Neural cell (in vitro differentiated cells): ENCODE measurements at regions not wholly inside any gene's neighbourhood (a gene's known extent, or its start where the extent isn't known, plus 50 kb on each side); places are given as distances from the start of the nearest gene placed in this dataset.

ENCODE experiments used
- H2AFZ ChIP-seq: fragments of 200-600, 300-800 bp; sonication (generic), shearing (Covaris generic); 2 replicates; pipeline ENCODE4 v1.6.0; 2014; ENCODE audit warnings: low read depth, mild to moderate bottlenecking, antibody characterized with exemption, low read length, moderate library complexity
- H3F3A ChIP-seq: fragments of 200-600 bp; shearing (Covaris generic); 2 replicates; pipeline ENCODE4 v1.6.1; 2016; ENCODE audit warnings: mild to moderate bottlenecking, moderate library complexity, mixed read lengths, antibody characterized with exemption, low read length; ENCODE audit not compliant: insufficient read depth, poor library complexity, severe bottlenecking
- H3K27ac ChIP-seq: fragments of 200-600, 300-800 bp; sonication (generic), shearing (Covaris generic); 2 replicates; pipeline ENCODE4 v1.5.1; 2014; ENCODE audit warnings: mild to moderate bottlenecking, low read length, moderate library complexity
- H3K27me3 ChIP-seq: fragments of 300-800, 200-600 bp; sonication (generic), shearing (Covaris generic); 2 replicates; pipeline ENCODE4 v1.6.0; 2014; ENCODE audit warnings: mild to moderate bottlenecking, low read depth, low read length, moderate library complexity; ENCODE audit not compliant: insufficient read depth
- H3K36me3 ChIP-seq: fragments of 300-800, 200-600 bp; sonication (generic), shearing (Covaris generic); 2 replicates; pipeline ENCODE4 v1.5.1; 2014; ENCODE audit warnings: mild to moderate bottlenecking, antibody characterized with exemption, low read length, moderate library complexity; ENCODE audit not compliant: insufficient read depth
- H3K4me2 ChIP-seq: fragments of 300-800, 200-600 bp; sonication (generic), shearing (Covaris generic); 2 replicates; pipeline ENCODE4 v1.6.0; 2014; ENCODE audit warnings: mild to moderate bottlenecking, low read length
- H3K4me3 ChIP-seq: fragments of 300-800, 200-600 bp; sonication (generic), shearing (Covaris generic); 2 replicates; pipeline ENCODE4 v1.5.1; 2014; ENCODE audit warnings: mild to moderate bottlenecking, low read length, moderate library complexity
- H3K79me2 ChIP-seq: fragments of 200-600 bp; shearing (Covaris generic); replicated peaks from 2 replicates; pipeline ENCODE4 v1.6.0; 2014; ENCODE audit warnings: mild to moderate bottlenecking, low read length, moderate library complexity; ENCODE audit not compliant: insufficient read depth
- H3K9ac ChIP-seq: fragments of 300-800, 200-600 bp; sonication (generic), shearing (Covaris generic); 2 replicates; pipeline ENCODE4 v1.6.1; 2016; ENCODE audit warnings: mild to moderate bottlenecking, low read length, mixed read lengths
- H3K9me2 ChIP-seq: fragments of 200-600 bp; shearing (Covaris generic); 2 replicates; pipeline ENCODE4 v1.6.1; 2016; ENCODE audit warnings: mild to moderate bottlenecking, low read length, mixed read lengths; ENCODE audit not compliant: insufficient read depth
- H3K9me3 ChIP-seq: fragments of 200-600, 300-800 bp; sonication (generic), shearing (Covaris generic); 2 replicates; pipeline ENCODE4 v1.6.1; 2016; ENCODE audit warnings: mild to moderate bottlenecking, mixed run types, low read length, moderate library complexity, mixed read lengths
- H4K20me1 ChIP-seq: fragments of 200-600 bp; shearing (Covaris generic); 2 replicates; pipeline ENCODE4 v1.6.1; 2016; ENCODE audit warnings: mild to moderate bottlenecking, mixed run types; ENCODE audit not compliant: insufficient read depth
- CTCF ChIP-seq: fragments of 450-650 bp; IDR thresholded peaks from 2 replicates; pipeline ENCODE4 v1.5.1; 2014; ENCODE audit warnings: antibody characterized with exemption, mild to moderate bottlenecking, moderate library complexity; ENCODE audit not compliant: poor library complexity, severe bottlenecking
- EP300 ChIP-seq: fragments of 450-650 bp; conservative IDR thresholded peaks from 2 replicates; pipeline ENCODE4 v1.6.1; 2014; ENCODE audit warnings: antibody characterized with exemption, mild to moderate bottlenecking, moderate library complexity; ENCODE audit not compliant: poor library complexity, severe bottlenecking
- EZH2 ChIP-seq: fragments of 200-600, 300-800 bp; shearing (Covaris generic), sonication (generic); IDR thresholded peaks from 2 replicates; pipeline ENCODE4 v1.6.1; 2014; ENCODE audit warnings: antibody characterized with exemption, low read length, borderline replicate concordance, mild to moderate bottlenecking; ENCODE audit not compliant: insufficient read depth, poor library complexity, severe bottlenecking
- MXI1 ChIP-seq: fragments of 450-650 bp; conservative IDR thresholded peaks from 2 replicates; pipeline ENCODE4 v1.6.1; 2014; ENCODE audit warnings: antibody characterized with exemption, mild to moderate bottlenecking; ENCODE audit not compliant: poor library complexity, severe bottlenecking
- POLR2AphosphoS5 ChIP-seq: IDR thresholded peaks from 2 replicates; pipeline ENCODE4 v1.6.1; 2012
- RAD21 ChIP-seq: fragments of 450-650 bp; conservative IDR thresholded peaks from 2 replicates; pipeline ENCODE4 v1.6.1; 2014; ENCODE audit warnings: antibody characterized with exemption, mild to moderate bottlenecking, moderate library complexity
- REST ChIP-seq: IDR thresholded peaks from 2 replicates; pipeline ENCODE4 v1.6.1; 2012; ENCODE audit warnings: borderline replicate concordance
- SMC3 ChIP-seq: fragments of 450-650 bp; conservative IDR thresholded peaks from 2 replicates; pipeline ENCODE4 v1.6.1; 2014; ENCODE audit warnings: antibody characterized with exemption, mild to moderate bottlenecking, moderate library complexity; ENCODE audit not compliant: poor library complexity
- TAF1 ChIP-seq: IDR thresholded peaks from 2 replicates; pipeline ENCODE4 v1.6.1; 2012; ENCODE audit warnings: low read depth

- no peaks in the 10 kb centered on the region for H3K36me3 ChIP-seq
- no peak overlapping the region for H2AFZ ChIP-seq
- H3K4me3 ChIP-seq = no peak overlapping the region
- no peak overlapping the region for H3K4me2 ChIP-seq
- H3K9me3 ChIP-seq = no peaks in the 10 kb centered on the region
- no peaks in the 10 kb centered on the region for H3K27me3 ChIP-seq
- no peaks in the 10 kb centered on the region for H3K9me2 ChIP-seq
- H3K79me2 ChIP-seq = no peaks in the 10 kb centered on the region
- H3K27ac ChIP-seq = no peak overlapping the region
- TF ChIP-seq MXI1 (no peak), REST (no peak), EZH2 (no peak), TAF1 (no peak), POLR2AphosphoS5 (no peak), EP300 (no peak), SMC3 (no peak), CTCF (no peak), RAD21 (no peak)
- H3K9ac ChIP-seq = no peak overlapping the region
- H4K20me1 ChIP-seq = no peaks in the 10 kb centered on the region
- H3F3A ChIP-seq = no peaks in the 10 kb centered on the region
Observed at GRCh38 chr2:83176539-83176938, 1282.5 kb downstream of the SUCLG1 start.

- Histone ChIP-seq H3F3A (no peaks in the 10 kb centered on the region), H3K79me2 (no peaks in the 10 kb centered on the region), H3K4me2 (no peak overlapping the region), H3K4me3 (no peak overlapping the region), H2AFZ (no peak overlapping the region), H3K27me3 (no peaks in the 10 kb centered on the region), H3K27ac (no peak overlapping the region), H3K36me3 (no peaks in the 10 kb centered on the region), H3K9ac (no peak overlapping the region), H4K20me1 (no peaks in the 10 kb centered on the region), H3K9me3 (no peaks in the 10 kb centered on the region), H3K9me2 (no peaks in the 10 kb centered on the region)
- no peak for TF ChIP-seq RAD21
- TF ChIP-seq SMC3 = no peak
- TF ChIP-seq EP300 = no peak
- no peak for TF ChIP-seq MXI1
- TF ChIP-seq CTCF = no peak
- TF ChIP-seq POLR2AphosphoS5 = no peak
- no peak for TF ChIP-seq REST
- TF ChIP-seq TAF1 = no peak
- no peak for TF ChIP-seq EZH2
Observed at GRCh38 chr2:83172841-83173240, 1286.2 kb downstream of the SUCLG1 start.
